Aorta (tissue), 5 donors: ENCODE measurements at regions not wholly inside any gene's neighbourhood (a gene's known extent, or its start where the extent isn't known, plus 50 kb on each side); places are given as distances from the start of the nearest gene placed in this dataset.

ENCODE experiments used
- ATAC-seq: fragments of 200-7000 bp; cut with Tn5 transposase; one replicate; pipeline ENCODE4 v1.9.1; 2022; ENCODE audit warnings: moderate library complexity; ENCODE audit not compliant: low FRiP score
- DNase-seq, 2 donors: peaks; one replicate each; pipeline ENCODE4 v3.0.0-alpha.2; 2020
- H3K27ac ChIP-seq, 2 donors: one replicate each; pipeline ENCODE4 v1.5.1; 2013; ENCODE audit warnings: low read length in 2 of 2, mild to moderate bottlenecking in 2 of 2, moderate library complexity in 2 of 2, control low read depth in 1 of 2, inconsistent platforms in 1 of 2, low read depth in 1 of 2
- H3K27me3 ChIP-seq, 2 donors: one replicate each; pipeline ENCODE4 v1.6.1; 2013; ENCODE audit warnings: control low read depth in 1 of 2, low read length in 1 of 2, mild to moderate bottlenecking in 1 of 2, moderate library complexity in 1 of 2; ENCODE audit not compliant: insufficient read depth in 2 of 2, control insufficient read depth in 1 of 2
- H3K36me3 ChIP-seq, 2 donors: one replicate each; pipeline ENCODE4 v1.6.1; 2013; ENCODE audit warnings: control low read depth in 1 of 2, low read length in 1 of 2, mild to moderate bottlenecking in 1 of 2; ENCODE audit not compliant: insufficient read depth in 2 of 2, control insufficient read depth in 1 of 2
- H3K4me1 ChIP-seq, 2 donors: one replicate each; pipeline ENCODE4 v1.6.1; 2013; ENCODE audit warnings: low read length in 2 of 2, control low read depth in 1 of 2, mild to moderate bottlenecking in 1 of 2, moderate library complexity in 1 of 2; ENCODE audit not compliant: insufficient read depth in 2 of 2, control insufficient read depth in 1 of 2
- H3K4me3 ChIP-seq, 2 donors: one replicate each; pipeline ENCODE4 v1.5.1; 2013; ENCODE audit warnings: low read length in 2 of 2, control low read depth in 1 of 2, mild to moderate bottlenecking in 1 of 2
- H3K9me3 ChIP-seq: one replicate; pipeline ENCODE4 v1.6.1; 2013; ENCODE audit warnings: mild to moderate bottlenecking, low read length; ENCODE audit not compliant: control insufficient read depth
- WGBS, 2 donors: extraction: QIAGEN DNeasy Blood & Tissue Kit; methylation state at CpG; one replicate each; pipeline ENCODE4 v1.1.7; 2013; 5-methylcytosine and 5-hydroxymethylcytosine counted together
- intact Hi-C, 2 donors: fragments of 100-400 bp; cut with DNase I; formaldehyde crosslinking; loops; one replicate each; pipeline versions ENCODE4 v1.14.2 to v1.15.0; 2022
- donor health status: healthy with polysubstance abuse.
- donor health status: Bipolar disorder and iron deficiency.
- donor health status: DM: no; HTN: no; CAD: no.
- donor health status: DM: no; HTN: no; CAD: no.
- donor health status: DM: yes; HTN: yes; CAD: no.

- WGBS, 2 donors = 43 to 54% methylated on average over 7 of the region's 7 CpGs
- H3K27me3 ChIP-seq = no peaks in the 10 kb centered on the region
- peaks cover 2% of the 10 kb centered on the region for H3K9me3 ChIP-seq
- no peaks in the 10 kb centered on the region for H3K4me1 ChIP-seq
- no peaks in the 10 kb centered on the region for H3K36me3 ChIP-seq
- intact Hi-C loops = no loop called here
- no peak overlapping the region for H3K4me3 ChIP-seq
- DNase-seq = no peak
- H3K27ac ChIP-seq = no peak overlapping the region
- ATAC-seq = no peak
Measured at GRCh38 chr2:67340133-67341011, 56.8 kb upstream of the ETAA1 start.

GRCh38 chr2:67341012-67341318 lies 56.2 kb upstream of the ETAA1 start:
- 96 to 99% methylated on average over 1 of the region's 1 CpG for WGBS, 2 donors
- intact Hi-C loops = no loop called here

GRCh38 chr2:67341336-67341735 lies 55.8 kb upstream of the ETAA1 start:
- Histone ChIP-seq H3K27me3 (no peaks in the 10 kb centered on the region), H3K9me3 (peaks cover 3% of the 10 kb centered on the region), H3K4me1 (no peaks in the 10 kb centered on the region), H3K27ac (no peak overlapping the region), H3K4me3 (no peak overlapping the region), H3K36me3 (no peaks in the 10 kb centered on the region)
- no peak for DNase-seq
- intact Hi-C loops = no loop called here
- WGBS, 2 donors = 96 to 100% methylated on average over 2 of the region's 2 CpGs
- no peak for ATAC-seq

More at GRCh38 chr2:67341012-67341318, 56.2 kb upstream of the ETAA1 start:
- H3K36me3 ChIP-seq = no peaks in the 10 kb centered on the region
- ATAC-seq (no peak), DNase-seq (no peak)
- no peaks in the 10 kb centered on the region for H3K27me3 ChIP-seq
- no peaks in the 10 kb centered on the region for H3K4me1 ChIP-seq
- H3K9me3 ChIP-seq = peaks cover 2% of the 10 kb centered on the region
- no peak overlapping the region for H3K27ac ChIP-seq
- H3K4me3 ChIP-seq = no peak overlapping the region

GRCh38 chr2:67342394-67342793 lies 54.7 kb upstream of the ETAA1 start:
- H3K36me3 ChIP-seq = no peaks in the 10 kb centered on the region
- ATAC-seq (no peak), DNase-seq (no peak)
- H3K27ac ChIP-seq = no peak overlapping the region
- WGBS, 2 donors = 92 to 95% methylated on average over 3 of the region's 3 CpGs
- no peak overlapping the region for H3K4me3 ChIP-seq
- intact Hi-C loops = no loop called here
- no peaks in the 10 kb centered on the region for H3K4me1 ChIP-seq
- H3K9me3 ChIP-seq = peaks cover 3% of the 10 kb centered on the region
- no peaks in the 10 kb centered on the region for H3K27me3 ChIP-seq

- Histone ChIP-seq H3K9me3 (peaks cover 1% of the 10 kb centered on the region), H3K4me3 (no peak overlapping the region), H3K36me3 (no peaks in the 10 kb centered on the region), H3K27me3 (no peaks in the 10 kb centered on the region), H3K4me1 (no peaks in the 10 kb centered on the region), H3K27ac (no peak overlapping the region)
- DNase-seq (no peak), ATAC-seq (no peak)
- WGBS, 2 donors = 84 to 88% methylated on average over 4 of the region's 4 CpGs
- intact Hi-C loops = no loop called here
Measured at GRCh38 chr2:67346718-67347407, 50.3 kb upstream of the ETAA1 start.
